ENCODE measurements at regions not wholly inside any gene's neighbourhood (a gene's known extent, or its start where the extent isn't known, plus 50 kb on each side); places are given as distances from the start of the nearest gene placed in this dataset.

- Histone ChIP-seq H3K9me3 (no peaks in the 10 kb centered on the region), H3K36me3 (no peaks in the 10 kb centered on the region), H3K4me3 (no peak overlapping the region), H3K27me3 (no peaks in the 10 kb centered on the region)
- DNase-seq: no peak
Measured at GRCh38 chr5:5592541-5592940, 170.1 kb downstream of the ICE1 start.

- no peak for DNase-seq
- H3K9me3 ChIP-seq: no peaks in the 10 kb centered on the region
- H3K4me3 ChIP-seq: no peak overlapping the region
- no peaks in the 10 kb centered on the region for H3K36me3 ChIP-seq
- H3K27me3 ChIP-seq: no peaks in the 10 kb centered on the region
Measured at GRCh38 chr5:5591567-5591966, 169.1 kb downstream of the ICE1 start.

- Histone ChIP-seq H3K9me3 (no peaks in the 10 kb centered on the region; the same call in 1 of the 2 replicates), H3K27me3 (no peaks in the 10 kb centered on the region), H3K4me3 (no peak overlapping the region), H3K36me3 (no peaks in the 10 kb centered on the region)
- DNase-seq: no peak
Measured at GRCh38 chr5:5589857-5590256, 167.4 kb downstream of the ICE1 start.

GRCh38 chr5:5588887-5589826 lies 166.7 kb downstream of the ICE1 start:
- DNase-seq: no peak
- Histone ChIP-seq H3K27me3 (no peaks in the 10 kb centered on the region), H3K36me3 (no peaks in the 10 kb centered on the region), H3K4me3 (no peak overlapping the region), H3K9me3 (no peaks in the 10 kb centered on the region; the same call in 1 of the 2 replicates)

GRCh38 chr5:5588386-5588785 lies 165.9 kb downstream of the ICE1 start:
- Histone ChIP-seq H3K4me3 (no peak overlapping the region), H3K9me3 (no peaks in the 10 kb centered on the region; the same call in 1 of the 2 replicates), H3K27me3 (no peaks in the 10 kb centered on the region)

GRCh38 chr5:5587474-5587873 lies 165.0 kb downstream of the ICE1 start:
- H3K9me3 ChIP-seq: no peaks in the 10 kb centered on the region; the same call in 1 of the 2 replicates
- H3K36me3 ChIP-seq: no peaks in the 10 kb centered on the region
- no peak overlapping the region for H3K4me3 ChIP-seq
- peaks cover 4% of the 10 kb centered on the region for H3K27me3 ChIP-seq
- DNase-seq: no peak

More at GRCh38 chr5:5588386-5588785, 165.9 kb downstream of the ICE1 start:
- DNase-seq: no peak
- H3K36me3 ChIP-seq: no peaks in the 10 kb centered on the region

- Histone ChIP-seq H3K9me3 (no peaks in the 10 kb centered on the region; the same call in 1 of the 2 replicates), H3K4me3 (no peak overlapping the region), H3K36me3 (no peaks in the 10 kb centered on the region), H3K27me3 (peaks cover 4% of the 10 kb centered on the region)
- DNase-seq: no peak
Measured at GRCh38 chr5:5586721-5587120, 164.2 kb downstream of the ICE1 start.

- DNase-seq: no peak
- H3K36me3 ChIP-seq: no peaks in the 10 kb centered on the region
- H3K4me3 ChIP-seq: no peak overlapping the region
- H3K27me3 ChIP-seq: peaks cover 4% of the 10 kb centered on the region
- H3K9me3 ChIP-seq: no peaks in the 10 kb centered on the region; the same call in 1 of the 2 replicates
Measured at GRCh38 chr5:5585751-5586341, 163.4 kb downstream of the ICE1 start.

GRCh38 chr5:5584751-5585150 lies 162.3 kb downstream of the ICE1 start:
- Histone ChIP-seq H3K36me3 (no peaks in the 10 kb centered on the region), H3K4me3 (no peak overlapping the region), H3K9me3 (no peaks in the 10 kb centered on the region; the same call in 1 of the 2 replicates), H3K27me3 (peaks cover 4% of the 10 kb centered on the region)
- DNase-seq: no peak

GRCh38 chr5:5584236-5584745 lies 161.8 kb downstream of the ICE1 start:
- Histone ChIP-seq H3K36me3 (no peaks in the 10 kb centered on the region), H3K27me3 (peaks cover 4% of the 10 kb centered on the region), H3K9me3 (no peaks in the 10 kb centered on the region; the same call in 1 of the 2 replicates), H3K4me3 (no peak overlapping the region)
- DNase-seq: no peak

GRCh38 chr5:5583832-5584231 lies 161.4 kb downstream of the ICE1 start:
- H3K27me3 ChIP-seq: peaks cover 4% of the 10 kb centered on the region
- no peaks in the 10 kb centered on the region; the same call in 1 of the 2 replicates for H3K9me3 ChIP-seq
- no peaks in the 10 kb centered on the region for H3K36me3 ChIP-seq
- H3K4me3 ChIP-seq: no peak overlapping the region
- DNase-seq: no peak

GRCh38 chr5:5583023-5583765 lies 160.7 kb downstream of the ICE1 start:
- DNase-seq: no peak
- H3K4me3 ChIP-seq: no peak overlapping the region
- H3K36me3 ChIP-seq: no peaks in the 10 kb centered on the region
- no peaks in the 10 kb centered on the region; the same call in 1 of the 2 replicates for H3K9me3 ChIP-seq
- peaks cover 4% of the 10 kb centered on the region for H3K27me3 ChIP-seq

- H3K36me3 ChIP-seq: no peaks in the 10 kb centered on the region
- DNase-seq: no peak
- no peaks in the 10 kb centered on the region; the same call in 1 of the 2 replicates for H3K9me3 ChIP-seq
- H3K27me3 ChIP-seq: peaks cover 4% of the 10 kb centered on the region
- H3K4me3 ChIP-seq: no peak overlapping the region
Measured at GRCh38 chr5:5581080-5581479, 158.6 kb downstream of the ICE1 start.

GRCh38 chr5:5576744-5577143 lies 154.3 kb downstream of the ICE1 start:
- DNase-seq: no peak
- Histone ChIP-seq H3K27me3 (peaks cover 9% of the 10 kb centered on the region; the same call in 1 of the 2 replicates), H3K4me3 (no peak overlapping the region), H3K9me3 (no peaks in the 10 kb centered on the region), H3K36me3 (no peaks in the 10 kb centered on the region)

- no peak for DNase-seq
- Histone ChIP-seq H3K9me3 (no peaks in the 10 kb centered on the region), H3K36me3 (no peaks in the 10 kb centered on the region), H3K27me3 (peaks cover 9% of the 10 kb centered on the region; the same call in 1 of the 2 replicates), H3K4me3 (no peak overlapping the region)
Measured at GRCh38 chr5:5575461-5575860, 153.0 kb downstream of the ICE1 start.

GRCh38 chr5:5573798-5574380 lies 151.4 kb downstream of the ICE1 start:
- Histone ChIP-seq H3K27me3 (peaks cover 9% of the 10 kb centered on the region; the same call in 1 of the 2 replicates), H3K4me3 (no peak overlapping the region), H3K36me3 (no peaks in the 10 kb centered on the region), H3K9me3 (no peaks in the 10 kb centered on the region)
- DNase-seq: no peak

Measured in MG63 (cell line).